OCI-LY1 (cell line): ENCODE measurements at regions not wholly inside any gene's neighbourhood (a gene's known extent, or its start where the extent isn't known, plus 50 kb on each side); places are given as distances from the start of the nearest gene placed in this dataset.

Experiments
- H2AFZ ChIP-seq: fragments of 200-600 bp; sonication (generic), shearing (Covaris generic); 2 replicates; pipeline ENCODE4 v1.6.0; 2014; ENCODE audit warnings: antibody characterized with exemption, mild to moderate bottlenecking, low read length
- H3F3A ChIP-seq: fragments of 200-600 bp; sonication (generic), shearing (Covaris generic); 2 replicates; pipeline ENCODE4 v1.6.0; 2014; ENCODE audit warnings: mild to moderate bottlenecking, antibody characterized with exemption, low read length, moderate library complexity; ENCODE audit not compliant: insufficient read depth
- H3K27ac ChIP-seq: fragments of 200-600 bp; sonication (generic); 2 replicates; pipeline ENCODE4 v1.5.1; 2014; ENCODE audit warnings: low read length, mixed run types, mild to moderate bottlenecking, low read depth; ENCODE audit not compliant: poor library complexity, severe bottlenecking
- H3K27me3 ChIP-seq: fragments of 200-600 bp; sonication (generic); 2 replicates; pipeline ENCODE4 v1.6.0; 2014; ENCODE audit warnings: antibody characterized with exemption, mild to moderate bottlenecking, low read length, moderate library complexity; ENCODE audit not compliant: insufficient read depth
- H3K36me3 ChIP-seq: fragments of 200-600 bp; sonication (generic); 2 replicates; pipeline ENCODE4 v1.6.1; 2014; ENCODE audit warnings: mild to moderate bottlenecking, antibody characterized with exemption, low read length, moderate library complexity, mixed read lengths; ENCODE audit not compliant: insufficient read depth
- H3K4me1 ChIP-seq: fragments of 200-600 bp; sonication (generic); 2 replicates; pipeline ENCODE4 v1.5.1; 2014; ENCODE audit warnings: mild to moderate bottlenecking, low read length, moderate library complexity; ENCODE audit not compliant: insufficient read depth, severe bottlenecking
- H3K4me2 ChIP-seq: fragments of 200-600 bp; sonication (generic), shearing (Covaris generic); 2 replicates; pipeline ENCODE4 v1.6.1; 2014; ENCODE audit warnings: low read length
- H3K4me3 ChIP-seq: fragments of 200-600 bp; sonication (generic); 2 replicates; pipeline ENCODE4 v1.5.1; 2014; ENCODE audit warnings: low read length, low read depth, mild to moderate bottlenecking, mixed read lengths; ENCODE audit not compliant: poor library complexity, severe bottlenecking
- H3K79me2 ChIP-seq: fragments of 200-600 bp; shearing (Covaris generic); 2 replicates; pipeline ENCODE4 v1.6.1; 2016; ENCODE audit warnings: mixed run types, low read length, mixed read lengths; ENCODE audit not compliant: insufficient read depth
- H3K9ac ChIP-seq: fragments of 200-600 bp; sonication (generic), shearing (Covaris generic); 2 replicates; pipeline ENCODE4 v1.6.1; 2014; ENCODE audit warnings: mild to moderate bottlenecking, low read length, mixed read lengths
- H3K9me2 ChIP-seq: fragments of 200-600 bp; sonication (generic), shearing (Covaris generic); 2 replicates; pipeline ENCODE4 v1.6.1; 2014; ENCODE audit warnings: low read depth, mild to moderate bottlenecking, low read length, mixed read lengths
- H3K9me3 ChIP-seq: fragments of 200-600 bp; shearing (Covaris generic); 2 replicates; pipeline ENCODE4 v1.6.1; 2014; ENCODE audit warnings: low read length, mixed read lengths
- H4K20me1 ChIP-seq: fragments of 200-600 bp; sonication (generic), shearing (Covaris generic); 2 replicates; pipeline ENCODE4 v1.6.0; 2016; ENCODE audit warnings: mild to moderate bottlenecking, low read length; ENCODE audit not compliant: insufficient read depth
- CTCF ChIP-seq: fragments of 200-600 bp; sonication (generic), shearing (Covaris generic); IDR thresholded peaks from 2 replicates; pipeline ENCODE4 v1.5.1; 2017; ENCODE audit warnings: mild to moderate bottlenecking, antibody characterized with exemption, low read length, moderate library complexity, mixed read lengths
- EZH2 ChIP-seq: fragments of 200-600 bp; sonication (generic), shearing (Covaris generic); IDR thresholded peaks from 2 replicates; pipeline ENCODE4 v1.8.0; 2017; ENCODE audit warnings: borderline replicate concordance, mixed run types, mild to moderate bottlenecking, antibody characterized with exemption, low read length, moderate library complexity, mixed read lengths

GRCh38 chr22:22424210-22424800, 84.2 kb downstream of the ZNF280B start:
- Histone ChIP-seq H3K36me3 (no peaks in the 10 kb centered on the region), H2AFZ (no peak overlapping the region), H3K27ac (peak overlapping the region; percentile 28), H3K4me2 (no peak overlapping the region), H3K4me1 (peaks cover 59% of the 10 kb centered on the region), H3K9ac (no peak overlapping the region), H4K20me1 (no peaks in the 10 kb centered on the region), H3F3A (no peaks in the 10 kb centered on the region), H3K9me2 (no peaks in the 10 kb centered on the region), H3K4me3 (no peak overlapping the region), H3K79me2 (no peaks in the 10 kb centered on the region), H3K27me3 (no peaks in the 10 kb centered on the region), H3K9me3 (no peaks in the 10 kb centered on the region)
- TF ChIP-seq CTCF (no peak), EZH2 (no peak)

- H3K36me3 ChIP-seq, result no peaks in the 10 kb centered on the region
- H3K4me3 ChIP-seq, result no peak overlapping the region
- H3K9me3 ChIP-seq, result no peaks in the 10 kb centered on the region
- H3F3A ChIP-seq, result no peaks in the 10 kb centered on the region
- no peak overlapping the region for H2AFZ ChIP-seq
- H3K79me2 ChIP-seq, result no peaks in the 10 kb centered on the region
- no peak overlapping the region for H3K27ac ChIP-seq
- H3K9ac ChIP-seq, result no peak overlapping the region
- H3K4me2 ChIP-seq, result no peak overlapping the region
- no peaks in the 10 kb centered on the region for H3K9me2 ChIP-seq
- peaks cover 59% of the 10 kb centered on the region for H3K4me1 ChIP-seq
- H4K20me1 ChIP-seq, result no peaks in the 10 kb centered on the region
- no peak for TF ChIP-seq CTCF
- no peak for TF ChIP-seq EZH2
- no peaks in the 10 kb centered on the region for H3K27me3 ChIP-seq
Observed at GRCh38 chr22:22424956-22425355, 83.6 kb downstream of the ZNF280B start.

GRCh38 chr22:22425356-22425755, 83.2 kb downstream of the ZNF280B start:
- Histone ChIP-seq H3F3A (no peaks in the 10 kb centered on the region), H3K79me2 (no peaks in the 10 kb centered on the region), H3K27me3 (no peaks in the 10 kb centered on the region), H3K9me3 (no peaks in the 10 kb centered on the region), H4K20me1 (no peaks in the 10 kb centered on the region), H3K36me3 (no peaks in the 10 kb centered on the region), H3K9me2 (no peaks in the 10 kb centered on the region), H2AFZ (no peak overlapping the region), H3K27ac (peak overlapping the region; percentile 36), H3K9ac (no peak overlapping the region), H3K4me1 (peaks cover 59% of the 10 kb centered on the region), H3K4me2 (no peak overlapping the region), H3K4me3 (no peak overlapping the region)
- TF ChIP-seq EZH2, result no peak
- no peak for TF ChIP-seq CTCF
